ENCODE measurements at regions not wholly inside any gene's neighbourhood (a gene's known extent, or its start where the extent isn't known, plus 50 kb on each side); places are given as distances from the start of the nearest gene placed in this dataset.

DNA sequence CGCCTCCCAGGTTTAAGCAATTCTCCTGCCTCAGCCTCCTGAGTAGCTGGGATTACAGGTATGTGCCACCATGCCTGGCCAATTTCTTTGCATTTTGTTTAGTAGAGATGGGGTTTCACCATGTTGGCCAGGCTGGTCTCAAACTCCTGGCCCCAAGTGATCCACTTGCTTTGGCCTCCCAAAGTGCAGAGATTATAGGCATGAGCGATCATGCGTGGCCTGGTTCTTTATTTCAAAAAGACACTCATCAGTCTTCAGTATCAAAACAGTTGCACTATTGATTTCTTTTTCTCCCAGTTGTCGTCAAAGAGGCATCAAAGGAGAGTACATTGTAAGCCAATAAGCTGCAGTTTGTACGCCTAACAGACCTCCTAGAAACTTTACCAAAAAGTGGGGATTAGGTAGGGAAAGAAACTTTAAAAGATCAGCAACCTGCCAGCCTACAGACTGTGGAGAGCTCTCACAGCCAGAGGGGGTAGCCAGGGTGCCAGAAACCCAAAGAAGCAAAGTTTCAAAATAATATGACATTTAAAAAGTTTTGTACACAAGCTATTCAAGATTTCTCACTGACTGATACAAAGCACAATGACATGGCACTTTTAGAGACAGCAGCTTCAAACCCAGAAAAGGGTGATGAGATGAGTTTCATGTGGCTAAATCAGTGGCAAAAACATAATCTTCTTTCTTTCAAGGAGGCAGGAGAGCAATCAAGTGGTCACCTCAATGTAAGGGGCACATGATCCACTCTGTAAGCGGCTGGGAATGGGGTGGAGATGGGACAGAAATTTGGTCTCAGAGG lies 83.0 kb upstream of the RALY start:
- Histone ChIP-seq H3K56ac (replicated peaks; ENCODE audit: insufficient read length, low read depth, low read length) (no peak overlapping the region), H2BK120ac (replicated peaks; ENCODE audit: low read depth, low read length) (no peak overlapping the region), H4K20me1 (replicated peaks in 1 of 2; ENCODE audit: control insufficient read depth in 1 of 2, insufficient read depth in 2 of 2, low read length in 2 of 2) (no peaks in the 10 kb centered on the region), H2AK5ac (ENCODE audit: low read depth, low read length) (no peak overlapping the region), H3K79me1 (ENCODE audit: low read depth, low read length) (no peaks in the 10 kb centered on the region), H2BK15ac (ENCODE audit: low read length) (no peak overlapping the region), H3K36me3 (ENCODE audit: control insufficient read depth in 2 of 4, insufficient read depth in 4 of 4, low read length in 3 of 4) (no peaks in the 10 kb centered on the region), H3K9me3 (ENCODE audit: insufficient read depth in 2 of 2, low read depth in 1 of 2, low read length in 1 of 2) (no peaks in the 10 kb centered on the region), H4K8ac (ENCODE audit: extremely low read depth, insufficient read depth, low read length) (no peak overlapping the region), H2BK12ac (ENCODE audit: low read depth, low read length) (no peak overlapping the region), H3K18ac (ENCODE audit: extremely low read depth, low read length) (no peak overlapping the region), H2BK20ac (ENCODE audit: low read length) (no peak overlapping the region), H4K5ac (ENCODE audit: insufficient read length, low read depth, low read length) (no peak overlapping the region), H3K14ac (ENCODE audit: insufficient read length) (no peak overlapping the region), H3K4me2 (ENCODE audit: insufficient read depth in 1 of 2, low read depth in 2 of 2, low read length in 2 of 2) (no peak overlapping the region), H3K4ac (replicated peaks; ENCODE audit: insufficient read length, low read depth, low read length) (no peak overlapping the region), H3K4me3 (ENCODE audit: extremely low read depth in 1 of 4, insufficient read depth in 2 of 4, low read depth in 3 of 4, low read length in 4 of 4) (no peak overlapping the region), H2BK5ac (ENCODE audit: low read depth, low read length) (no peak overlapping the region), H3K23me2 (ENCODE audit: low read depth, low read length) (no peaks in the 10 kb centered on the region), H3K27me3 (replicated peaks in 1 of 4; ENCODE audit: control insufficient read depth in 3 of 4, extremely low read depth in 1 of 4, insufficient read depth in 3 of 4, low read length in 3 of 4) (no peaks in the 10 kb centered on the region), H3K23ac (ENCODE audit: insufficient read length) (no peak overlapping the region), H3K9ac (replicated peaks in 1 of 4; ENCODE audit: extremely low read depth in 1 of 4, low read depth in 3 of 4, low read length in 3 of 4) (no peak overlapping the region), H3K4me1 (replicated peaks in 1 of 4; ENCODE audit: control insufficient read depth in 3 of 4, insufficient read depth in 4 of 4, low read length in 3 of 4) (no peaks in the 10 kb centered on the region), H3K27ac (ENCODE audit: low read depth, low read length) (no peak overlapping the region), H3K79me2 (ENCODE audit: control insufficient read depth in 1 of 2, insufficient read depth in 2 of 2, low read length in 2 of 2) (no peaks in the 10 kb centered on the region), H2AFZ (ENCODE audit: low read length) (0 out of 2 replicates have a peak overlapping the region, but pooled peaks have one; percentile 9), H4K91ac (replicated peaks; ENCODE audit: insufficient read length, low read length) (no peak overlapping the region)
- WGBS, 2 experiments (ENCODE audit: extremely low coverage in 1 of 2, insufficient coverage in 1 of 2, insufficient read length in 1 of 2, insufficient replicate concordance in 2 of 2, low coverage in 1 of 2, low lambda C conversion rate in 2 of 2, missing lambda C conversion rate in 1 of 2) = 93% methylated on average over 6 of the region's 6 CpGs; no CpG with 5 or more reads in 1 of the 2 experiments
- TF ChIP-seq, protein P1, sequence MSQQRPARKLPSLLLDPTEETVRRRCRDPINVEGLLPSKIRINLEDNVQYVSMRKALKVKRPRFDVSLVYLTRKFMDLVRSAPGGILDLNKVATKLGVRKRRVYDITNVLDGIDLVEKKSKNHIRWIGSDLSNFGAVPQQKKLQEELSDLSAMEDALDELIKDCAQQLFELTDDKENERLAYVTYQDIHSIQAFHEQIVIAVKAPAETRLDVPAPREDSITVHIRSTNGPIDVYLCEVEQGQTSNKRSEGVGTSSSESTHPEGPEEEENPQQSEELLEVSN (IDR thresholded peaks at IDR 0.05) = no peak
- FAIRE-seq = no peak
- ChIA-PET CTCF (ENCODE audit: partially characterized antibody) (interaction anchor here (0.6 to 5.6 kb wide), 6 partner anchors 10 to 51 kb away, joined by 3 to 29 read pairs (median 8); no protein-coding TSS in a partner anchor), POLR2A (ENCODE audit: partially characterized antibody) (interaction anchor here (1.1 kb wide), 1 partner anchor 177 kb away, joined by 3 read pairs; no protein-coding TSS in a partner anchor)
- no peak for DNase-seq (ENCODE audit: low read depth in 1 of 2, low spot score in 2 of 2)

All from H1 (cell line).